CD4-positive, alpha-beta T cell (primary cell): ENCODE measurements at regions not wholly inside any gene's neighbourhood (a gene's known extent, or its start where the extent isn't known, plus 50 kb on each side); places are given as distances from the start of the nearest gene placed in this dataset.

Source experiments
- ATAC-seq: fragments of 200-7000 bp; cut with Tn5 transposase; one replicate; pipeline ENCODE4 v1.10.0; 2022; ENCODE audit warnings: mild to moderate bottlenecking; ENCODE audit not compliant: poor library complexity
- CTCF ChIA-PET: fragments of 350-600 bp; sonication (Branson Sonifier 250); formaldehyde crosslinking; loops from one replicate; lab custom pipeline; 2021; ENCODE audit warnings: antibody characterized with exemption, inconsistent platforms; lab: Charles Lee
- POLR2A ChIA-PET: fragments of 350-600 bp; sonication (Branson Sonifier 250); formaldehyde crosslinking; loops from one replicate; lab custom pipeline; 2021; ENCODE audit warnings: antibody characterized with exemption, inconsistent platforms; lab: Charles Lee
- DNase-seq, 14 experiments: peaks; one replicate each; pipeline ENCODE4 v3.0.0-alpha.2; 2013 to 2020; ENCODE audit warnings: mixed read lengths in 2 of 14
- H3K27ac ChIP-seq, 2 donors: one replicate each; pipeline versions ENCODE4 v1.5.1 to v1.7.0; 2013; ENCODE audit warnings: low read length in 2 of 2, low read depth in 1 of 2, mild to moderate bottlenecking in 1 of 2
- H3K27me3 ChIP-seq, 2 experiments: 1 replicate in 1 of 2; 2 replicates in 1 of 2; pipeline versions ENCODE4 v1.6.1 to v1.7.0; 2013; ENCODE audit warnings: low read length in 2 of 2, control low read depth in 1 of 2, mild to moderate bottlenecking in 1 of 2, moderate library complexity in 1 of 2; ENCODE audit not compliant: insufficient read depth in 2 of 2, control insufficient read depth in 1 of 2
- H3K36me3 ChIP-seq: one replicate; pipeline ENCODE4 v1.6.1; 2013; ENCODE audit warnings: low read length, control low read depth; ENCODE audit not compliant: insufficient read depth
- H3K4me1 ChIP-seq: one replicate; pipeline ENCODE4 v1.6.1; 2013; ENCODE audit warnings: low read length, control low read depth; ENCODE audit not compliant: insufficient read depth
- H3K4me3 ChIP-seq: one replicate; pipeline ENCODE4 v1.5.1; 2013; ENCODE audit warnings: mild to moderate bottlenecking, low read length, moderate library complexity
- H3K9me3 ChIP-seq, 2 experiments: 1 replicate in 1 of 2; 2 replicates in 1 of 2; pipeline versions ENCODE4 v1.6.1 to v1.7.0; 2013; ENCODE audit warnings: low read length in 2 of 2, mild to moderate bottlenecking in 2 of 2, control low read depth in 1 of 2, moderate library complexity in 1 of 2; ENCODE audit not compliant: control insufficient read depth in 1 of 2, insufficient read depth in 1 of 2
- H3K27ac Mint-ChIP-seq: one replicate; pipeline ENCODE4 v1.8.0; 2020; ENCODE audit warnings: mixed read lengths
- H3K27me3 Mint-ChIP-seq: one replicate; pipeline ENCODE4 v1.8.0; 2021; ENCODE audit warnings: mixed read lengths
- H3K36me3 Mint-ChIP-seq: one replicate; pipeline ENCODE4 v1.8.0; 2021; ENCODE audit warnings: low read depth, mixed read lengths
- H3K4me1 Mint-ChIP-seq: one replicate; pipeline ENCODE4 v1.8.0; 2021; ENCODE audit warnings: low read depth, mixed read lengths
- H3K4me3 Mint-ChIP-seq: one replicate; pipeline ENCODE4 v1.8.0; 2020; ENCODE audit warnings: mild to moderate bottlenecking, mixed read lengths
- H3K9me3 Mint-ChIP-seq: one replicate; pipeline ENCODE4 v1.8.0; 2020; ENCODE audit warnings: mixed read lengths
- CTCF ChIP-seq: fragments of 200-600 bp; IDR thresholded peaks from one replicate; pipeline ENCODE4 v1.8.0; 2022; ENCODE audit warnings: antibody characterized with exemption, mild to moderate bottlenecking
- intact Hi-C, 2 experiments: fragments of 100-400 bp; cut with DNase I in 1 of 2; cut with micrococcal nuclease in 1 of 2; formaldehyde crosslinking; loops; one replicate each; pipeline versions ENCODE4 v1.15.1 to v1.9.0; 2023 to 2025; cut with DNase I, micrococcal nuclease

- Histone ChIP-seq H3K4me1 (no peaks in the 10 kb centered on the region), H3K4me3 (no peak overlapping the region), H3K9me3 (peaks cover 0 to 5% of the 10 kb centered on the region in 2 experiments), H3K36me3 (no peaks in the 10 kb centered on the region), H3K27me3 (no peaks in the 10 kb centered on the region), H3K27ac (no peak overlapping the region)
- no peak for ATAC-seq
- no peak overlapping the region for H3K27ac Mint-ChIP-seq
- ChIA-PET POLR2A (no interaction called here), CTCF (no interaction called here)
- H3K4me3 Mint-ChIP-seq, result no peak overlapping the region
- peaks cover 12% of the 10 kb centered on the region for H3K27me3 Mint-ChIP-seq
- no peak for TF ChIP-seq CTCF
- no peaks in the 10 kb centered on the region for H3K9me3 Mint-ChIP-seq
- DNase-seq, result no peak
- intact Hi-C loops, result no loop called here
- no peaks in the 10 kb centered on the region for H3K36me3 Mint-ChIP-seq
- H3K4me1 Mint-ChIP-seq, result no peaks in the 10 kb centered on the region
Observed at GRCh38 chr16:88314991-88315542, 67.7 kb upstream of the ZNF469 start.

GRCh38 chr16:88315543-88316105 lies 67.1 kb upstream of the ZNF469 start:
- CTCF ChIA-PET, result no interaction called here
- peaks cover 12% of the 10 kb centered on the region for H3K27me3 Mint-ChIP-seq
- ATAC-seq (no peak), DNase-seq (no peak)
- Histone ChIP-seq H3K4me1 (no peaks in the 10 kb centered on the region), H3K36me3 (no peaks in the 10 kb centered on the region), H3K4me3 (no peak overlapping the region), H3K27me3 (no peaks in the 10 kb centered on the region), H3K9me3 (peaks cover 0 to 6% of the 10 kb centered on the region in 2 experiments), H3K27ac (no peak overlapping the region)
- H3K4me1 Mint-ChIP-seq, result no peaks in the 10 kb centered on the region
- no peaks in the 10 kb centered on the region for H3K36me3 Mint-ChIP-seq
- no peaks in the 10 kb centered on the region for H3K9me3 Mint-ChIP-seq
- H3K4me3 Mint-ChIP-seq, result no peak overlapping the region
- TF ChIP-seq CTCF, result no peak
- POLR2A ChIA-PET, result no interaction called here
- H3K27ac Mint-ChIP-seq, result no peak overlapping the region
- intact Hi-C loops, result no loop called here

DNA sequence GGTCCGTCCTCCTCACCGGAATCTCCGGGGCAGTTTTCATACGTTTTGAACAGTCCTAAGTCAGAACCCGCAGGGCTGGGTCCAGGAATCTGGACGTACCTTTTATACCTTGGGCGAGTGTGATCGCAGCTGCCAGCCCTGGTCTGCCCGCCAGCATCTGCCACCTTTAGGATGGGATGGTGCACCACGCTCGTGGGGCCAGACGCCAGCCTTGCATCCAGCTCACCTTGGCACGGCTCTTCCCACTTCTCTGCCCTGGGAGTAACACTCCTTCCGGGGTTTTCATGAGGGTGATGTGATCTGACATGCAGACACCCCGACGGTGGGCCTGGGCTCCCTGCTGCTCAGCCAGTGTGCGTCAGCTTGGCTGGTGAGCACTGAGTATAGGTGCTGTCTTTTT lies 66.6 kb upstream of the ZNF469 start:
- TF ChIP-seq CTCF, result no peak
- DNase-seq, result no peak
- ChIA-PET CTCF (no interaction called here), POLR2A (no interaction called here)
- ATAC-seq, result no peak
- Histone ChIP-seq H3K4me3 (no peak overlapping the region), H3K27me3 (no peaks in the 10 kb centered on the region), H3K27ac (no peak overlapping the region), H3K36me3 (no peaks in the 10 kb centered on the region), H3K4me1 (no peaks in the 10 kb centered on the region), H3K9me3 (peaks cover 0 to 11% of the 10 kb centered on the region in 2 experiments)
- intact Hi-C loops, result no loop called here
- H3K9me3 Mint-ChIP-seq, result no peaks in the 10 kb centered on the region
- no peak overlapping the region for H3K4me3 Mint-ChIP-seq
- no peaks in the 10 kb centered on the region for H3K4me1 Mint-ChIP-seq
- no peaks in the 10 kb centered on the region for H3K36me3 Mint-ChIP-seq
- peaks cover 12% of the 10 kb centered on the region for H3K27me3 Mint-ChIP-seq
- H3K27ac Mint-ChIP-seq, result no peak overlapping the region
